Ascending aorta (tissue), 2 donors: ENCODE measurements at regions not wholly inside any gene's neighbourhood (a gene's known extent, or its start where the extent isn't known, plus 50 kb on each side); places are given as distances from the start of the nearest gene placed in this dataset.

ENCODE experiments used
- DNase-seq, 2 donors: peaks; one replicate each; pipeline ENCODE4 v3.0.0-alpha.2; 2019; ENCODE audit warnings: low spot score in 2 of 2
- H3K27ac ChIP-seq, 2 donors: fragments of 200-600 bp; sonication (generic); one replicate each; pipeline ENCODE4 v1.5.1; 2016 to 2017; ENCODE audit warnings: mild to moderate bottlenecking in 1 of 2
- H3K27me3 ChIP-seq: fragments of 200-600 bp; sonication (generic); one replicate; pipeline ENCODE4 v1.5.1; 2017
- H3K36me3 ChIP-seq, 2 donors: fragments of 200-600 bp; sonication (generic); one replicate each; pipeline ENCODE4 v1.5.1; 2016
- H3K4me1 ChIP-seq, 2 donors: fragments of 200-600 bp; sonication (generic); one replicate each; pipeline ENCODE4 v1.5.1; 2016 to 2017; ENCODE audit warnings: mild to moderate bottlenecking in 1 of 2
- H3K4me3 ChIP-seq, 2 donors: fragments of 200-600 bp; sonication (generic); one replicate each; pipeline ENCODE4 v1.5.1; 2016 to 2017; ENCODE audit warnings: mild to moderate bottlenecking in 1 of 2
- H3K9me3 ChIP-seq, 2 donors: fragments of 200-600 bp; sonication (generic); one replicate each; pipeline ENCODE4 v1.5.1; 2016
- intact Hi-C: fragments of 100-400 bp; cut with DNase I; formaldehyde crosslinking; loops from one replicate; pipeline ENCODE4 v1.15.1; 2023
- TF ChIP-seq, protein P1 (sequence below), 3 experiments: fragments of 200-600 bp in 2 of 3; fragments of 450-650 bp in 1 of 3; sonication (generic) in 2 of 3; IDR thresholded peaks; one replicate each; pipeline ENCODE4 v1.5.1; 2016 to 2019; ENCODE audit warnings: antibody characterized with exemption in 3 of 3, mild to moderate bottlenecking in 1 of 3, moderate library complexity in 1 of 3

GRCh38 chr15:26395624-26396023, 377.2 kb downstream of the GABRB3 start:
- H3K9me3 ChIP-seq, result no peaks in the 10 kb centered on the region
- H3K27me3 ChIP-seq, result no peaks in the 10 kb centered on the region
- no peak for DNase-seq
- no peaks in the 10 kb centered on the region for H3K36me3 ChIP-seq
- TF ChIP-seq, protein P1, sequence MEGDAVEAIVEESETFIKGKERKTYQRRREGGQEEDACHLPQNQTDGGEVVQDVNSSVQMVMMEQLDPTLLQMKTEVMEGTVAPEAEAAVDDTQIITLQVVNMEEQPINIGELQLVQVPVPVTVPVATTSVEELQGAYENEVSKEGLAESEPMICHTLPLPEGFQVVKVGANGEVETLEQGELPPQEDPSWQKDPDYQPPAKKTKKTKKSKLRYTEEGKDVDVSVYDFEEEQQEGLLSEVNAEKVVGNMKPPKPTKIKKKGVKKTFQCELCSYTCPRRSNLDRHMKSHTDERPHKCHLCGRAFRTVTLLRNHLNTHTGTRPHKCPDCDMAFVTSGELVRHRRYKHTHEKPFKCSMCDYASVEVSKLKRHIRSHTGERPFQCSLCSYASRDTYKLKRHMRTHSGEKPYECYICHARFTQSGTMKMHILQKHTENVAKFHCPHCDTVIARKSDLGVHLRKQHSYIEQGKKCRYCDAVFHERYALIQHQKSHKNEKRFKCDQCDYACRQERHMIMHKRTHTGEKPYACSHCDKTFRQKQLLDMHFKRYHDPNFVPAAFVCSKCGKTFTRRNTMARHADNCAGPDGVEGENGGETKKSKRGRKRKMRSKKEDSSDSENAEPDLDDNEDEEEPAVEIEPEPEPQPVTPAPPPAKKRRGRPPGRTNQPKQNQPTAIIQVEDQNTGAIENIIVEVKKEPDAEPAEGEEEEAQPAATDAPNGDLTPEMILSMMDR (IDR thresholded peaks at IDR 0.05), result no peak
- H3K4me3 ChIP-seq, result no peak overlapping the region
- H3K27ac ChIP-seq, result no peak overlapping the region
- intact Hi-C loops, result no loop called here
- H3K4me1 ChIP-seq, result no peaks in the 10 kb centered on the region

- Histone ChIP-seq H3K9me3 (no peaks in the 10 kb centered on the region), H3K4me3 (no peak overlapping the region), H3K4me1 (no peaks in the 10 kb centered on the region), H3K36me3 (no peaks in the 10 kb centered on the region), H3K27me3 (no peaks in the 10 kb centered on the region), H3K27ac (no peak overlapping the region)
- TF ChIP-seq, protein P1 (IDR thresholded peaks at IDR 0.05), result no peak
- intact Hi-C loops, result no loop called here
- DNase-seq, result no peak
Observed at GRCh38 chr15:26394801-26395200, 378.1 kb downstream of the GABRB3 start.

GRCh38 chr15:26392956-26393355, 379.9 kb downstream of the GABRB3 start:
- Histone ChIP-seq H3K4me1 (no peaks in the 10 kb centered on the region), H3K27ac (no peak overlapping the region), H3K36me3 (no peaks in the 10 kb centered on the region), H3K27me3 (no peaks in the 10 kb centered on the region), H3K9me3 (no peaks in the 10 kb centered on the region), H3K4me3 (no peak overlapping the region)
- TF ChIP-seq, protein P1 (IDR thresholded peaks at IDR 0.05), result no peak
- intact Hi-C loops, result no loop called here
- DNase-seq, result no peak

GRCh38 chr15:26391567-26392194, 381.2 kb downstream of the GABRB3 start:
- no peak for DNase-seq
- TF ChIP-seq, protein P1 (IDR thresholded peaks at IDR 0.05), result no peak
- no peak overlapping the region for H3K27ac ChIP-seq
- H3K4me3 ChIP-seq, result no peak overlapping the region
- H3K27me3 ChIP-seq, result no peaks in the 10 kb centered on the region
- intact Hi-C loops, result no loop called here
- H3K4me1 ChIP-seq, result no peaks in the 10 kb centered on the region
- no peaks in the 10 kb centered on the region for H3K9me3 ChIP-seq
- no peaks in the 10 kb centered on the region for H3K36me3 ChIP-seq

- no peak for DNase-seq
- Histone ChIP-seq H3K27ac (no peak overlapping the region), H3K4me1 (no peaks in the 10 kb centered on the region), H3K9me3 (no peaks in the 10 kb centered on the region), H3K4me3 (no peak overlapping the region), H3K27me3 (no peaks in the 10 kb centered on the region), H3K36me3 (no peaks in the 10 kb centered on the region)
- TF ChIP-seq, protein P1 (IDR thresholded peaks at IDR 0.05), result no peak
- intact Hi-C loops, result no loop called here
Observed at GRCh38 chr15:26382444-26383072, 390.3 kb downstream of the GABRB3 start.
